GM12878 (cell line): ENCODE measurements at regions not wholly inside any gene's neighbourhood (a gene's known extent, or its start where the extent isn't known, plus 50 kb on each side); places are given as distances from the start of the nearest gene placed in this dataset.

Experiments used
- ATAC-seq: fragments of 200-7000 bp; cut with Tn5 transposase; 3 replicates; pipeline ENCODE4 v1.9.1; 2020; ENCODE audit warnings: mild to moderate bottlenecking, moderate library complexity
- BruUV-seq: library from RNA; stranded (reverse); fragments of 400-500 nt; replicated peaks from 2 replicates; lab custom pipeline; 2021; lab: Mats Ljungman, UMichigan
- CTCF ChIA-PET: fragments of 300-600 bp; sonication (Branson Sonifier 250); formaldehyde crosslinking; extraction: SDS; loops from one replicate; lab custom pipeline; 2021; ENCODE audit warnings: inconsistent platforms; lab: Yijun Ruan, JAX
- POLR2A ChIA-PET: fragments of 350-600 bp; formaldehyde crosslinking; extraction: SDS; loops from one replicate; lab custom pipeline; 2021; ENCODE audit warnings: inconsistent platforms; lab: Charles Lee
- RAD21 ChIA-PET: fragments of 300-600 bp; sonication (Branson Sonifier 250); formaldehyde crosslinking; loops from one replicate; lab custom pipeline; 2023; ENCODE audit warnings: antibody characterized with exemption; ENCODE audit not compliant: unreplicated experiment; lab: Charles Lee
- SMC1A ChIA-PET: fragments of 300-600 bp; sonication (Branson Sonifier 250); formaldehyde crosslinking; loops from one replicate; lab custom pipeline; 2023; ENCODE audit not compliant: unreplicated experiment, uncharacterized antibody; lab: Charles Lee
- DNase-seq: peaks from one replicate; pipeline ENCODE4 v3.0.0-alpha.2; 2011; ENCODE audit warnings: low read depth, low spot score
- FAIRE-seq: peaks from 3 replicates; lab custom pipeline; 2011; peaks lifted over from hg19 to GRCh38; lab: Jason Lieb, UNC
- H2AFZ ChIP-seq: 2 replicates; pipeline ENCODE4 v1.6.0; 2011; ENCODE audit warnings: low read depth, low read length, control low read depth; ENCODE audit not compliant: control insufficient read depth
- H3K27ac ChIP-seq: 2 replicates; pipeline ENCODE4 v1.5.1; 2011; ENCODE audit warnings: control low read depth; ENCODE audit not compliant: control insufficient read depth, insufficient read depth
- H3K27me3 ChIP-seq, 2 experiments: replicated peaks in 1 of 2; 2 replicates each; pipeline versions ENCODE4 v1.6.0 to v1.6.1; 2011; ENCODE audit warnings: low read length in 1 of 2; ENCODE audit not compliant: control insufficient read depth in 2 of 2, insufficient read depth in 2 of 2
- H3K36me3 ChIP-seq, 2 experiments: 2 replicates each; pipeline ENCODE4 v1.5.1; 2011; ENCODE audit warnings: low read length in 1 of 2; ENCODE audit not compliant: control insufficient read depth in 2 of 2, insufficient read depth in 2 of 2
- H3K4me1 ChIP-seq: 2 replicates; pipeline ENCODE4 v1.6.1; 2011; ENCODE audit warnings: mild to moderate bottlenecking, low read length, moderate library complexity, mixed read lengths; ENCODE audit not compliant: control insufficient read depth, insufficient read depth
- H3K4me2 ChIP-seq: 2 replicates; pipeline ENCODE4 v1.6.0; 2011; ENCODE audit warnings: control low read depth; ENCODE audit not compliant: control insufficient read depth, insufficient read depth
- H3K4me3 ChIP-seq: fragments of 200-600 bp; sonication (generic); 2 replicates; pipeline ENCODE4 v1.5.1; 2016
- H3K79me2 ChIP-seq: 2 replicates; pipeline ENCODE4 v1.6.0; 2011; ENCODE audit warnings: low read length; ENCODE audit not compliant: control insufficient read depth, insufficient read depth
- H3K9ac ChIP-seq: 2 replicates; pipeline ENCODE4 v1.8.0; 2011; ENCODE audit warnings: low read length, control low read depth, mixed read lengths; ENCODE audit not compliant: control insufficient read depth, insufficient read depth
- H3K9me3 ChIP-seq: replicated peaks from 3 replicates; pipeline ENCODE4 v1.5.1; 2011; ENCODE audit warnings: mild to moderate bottlenecking, low read length; ENCODE audit not compliant: control insufficient read depth, insufficient read depth
- H4K20me1 ChIP-seq: 2 replicates; pipeline ENCODE4 v1.6.0; 2011; ENCODE audit not compliant: control insufficient read depth, insufficient read depth
- HCFC1 ChIP-seq: fragments of 150-350 bp; IDR thresholded peaks from 2 replicates; pipeline ENCODE4 v1.6.1; 2014; ENCODE audit warnings: low read length
- IRF4 ChIP-seq: IDR thresholded peaks from 2 replicates; pipeline ENCODE4 v1.6.1; 2011; ENCODE audit warnings: low read depth, low read length
- LARP7 ChIP-seq: fragments of 450-650 bp; IDR thresholded peaks from 2 replicates; pipeline ENCODE4 v1.6.1; 2017; ENCODE audit warnings: mild to moderate bottlenecking
- NFIC ChIP-seq: IDR thresholded peaks from 2 replicates; pipeline ENCODE4 v1.6.1; 2012; ENCODE audit warnings: low read depth, mild to moderate bottlenecking, inconsistent platforms, low read length, moderate library complexity
- POLR2A ChIP-seq: IDR thresholded peaks from 2 replicates; pipeline ENCODE4 v1.6.1; 2011; ENCODE audit warnings: low read depth, mild to moderate bottlenecking, low read length
- RB1 ChIP-seq: fragments of 450-650 bp; formaldehyde crosslinking; IDR thresholded peaks from 2 replicates; pipeline ENCODE4 v1.6.1; 2017; ENCODE audit warnings: mild to moderate bottlenecking, borderline replicate concordance
- RCOR1 ChIP-seq: conservative IDR thresholded peaks from 2 replicates; pipeline ENCODE4 v1.6.1; 2012; ENCODE audit warnings: low read depth, low read length, improper control_type of control experiment
- RFX5 ChIP-seq: IDR thresholded peaks from 2 replicates; pipeline ENCODE4 v1.6.1; 2011; ENCODE audit warnings: low read depth, low read length, improper control_type of control experiment
- SIN3A ChIP-seq: IDR thresholded peaks from 2 replicates; pipeline ENCODE4 v1.6.1; 2012; ENCODE audit warnings: low read depth, low read length, improper control_type of control experiment
- TBL1XR1 ChIP-seq: IDR thresholded peaks from 2 replicates; pipeline ENCODE4 v1.6.1; 2012; ENCODE audit warnings: low read depth, low read length, improper control_type of control experiment
- ZNF274 ChIP-seq: IDR thresholded peaks from one replicate; pipeline ENCODE4 v1.8.0; 2011; ENCODE audit not compliant: insufficient read length, insufficient read depth
- ZSCAN29 ChIP-seq: fragments of 450-650 bp; IDR thresholded peaks from 2 replicates; pipeline ENCODE4 v1.6.1; 2017; ENCODE audit warnings: mild to moderate bottlenecking, moderate library complexity
- WGBS: methylation state at CpG from one replicate; pipeline ENCODE4 v1.1.6; 2016; ENCODE audit warnings: low lambda C conversion rate; ENCODE audit not compliant: insufficient replicate concordance, insufficient coverage; ENCODE audit errors: missing lambda C conversion rate; 5-methylcytosine and 5-hydroxymethylcytosine counted together
- in situ Hi-C: fragments of 300-500 bp; cut with MboI; formaldehyde crosslinking; loops from 9 replicates; pipeline ENCODE4 v1.14.3; 2018; ENCODE audit warnings: mixed read lengths
- intact Hi-C: fragments of 100-400 bp; cut with micrococcal nuclease; formaldehyde crosslinking; loops from one replicate; pipeline ENCODE4 v1.14.2; 2022; ENCODE audit not compliant: unreplicated experiment
- TF ChIP-seq, protein P1 (sequence below): fragments of 150-350 bp; IDR thresholded peaks from 2 replicates; pipeline ENCODE4 v1.6.1; 2014; ENCODE audit warnings: mild to moderate bottlenecking, low read depth, low read length
- TF ChIP-seq, protein P2 (sequence below): IDR thresholded peaks from 2 replicates; pipeline ENCODE4 v1.6.1; 2012; ENCODE audit warnings: low read depth, low read length, improper control_type of control experiment
- TF ChIP-seq, protein P3 (sequence below): fragments of 450-650 bp; IDR thresholded peaks from 2 replicates; pipeline ENCODE4 v1.6.1; 2017; ENCODE audit warnings: mild to moderate bottlenecking, low read depth, inconsistent platforms; ENCODE audit not compliant: poor library complexity, severe bottlenecking

GRCh38 chr18:70382017-70382416 lies 93.2 kb downstream of the SOCS6 start:
- H4K20me1 ChIP-seq = no peaks in the 10 kb centered on the region
- no peak overlapping the region for H3K4me3 ChIP-seq
- BruUV-seq = no TSS peak
- ATAC-seq = no peak
- no peak overlapping the region for H2AFZ ChIP-seq
- H3K27ac ChIP-seq = no peak overlapping the region
- POLR2A ChIA-PET = no interaction called here
- no peaks in the 10 kb centered on the region for H3K4me1 ChIP-seq
- in situ Hi-C loops (no loop called here), intact Hi-C loops (no loop called here)
- H3K9me3 ChIP-seq = no peaks in the 10 kb centered on the region
- TF ChIP-seq RCOR1 (no peak), LARP7 (no peak), POLR2A (no peak), TBL1XR1 (no peak), ZSCAN29 (no peak), SIN3A (no peak), RB1 (no peak), NFIC (no peak), ZNF274 (no peak), IRF4 (no peak), RFX5 (no peak), HCFC1 (no peak)
- TF ChIP-seq, protein P1, sequence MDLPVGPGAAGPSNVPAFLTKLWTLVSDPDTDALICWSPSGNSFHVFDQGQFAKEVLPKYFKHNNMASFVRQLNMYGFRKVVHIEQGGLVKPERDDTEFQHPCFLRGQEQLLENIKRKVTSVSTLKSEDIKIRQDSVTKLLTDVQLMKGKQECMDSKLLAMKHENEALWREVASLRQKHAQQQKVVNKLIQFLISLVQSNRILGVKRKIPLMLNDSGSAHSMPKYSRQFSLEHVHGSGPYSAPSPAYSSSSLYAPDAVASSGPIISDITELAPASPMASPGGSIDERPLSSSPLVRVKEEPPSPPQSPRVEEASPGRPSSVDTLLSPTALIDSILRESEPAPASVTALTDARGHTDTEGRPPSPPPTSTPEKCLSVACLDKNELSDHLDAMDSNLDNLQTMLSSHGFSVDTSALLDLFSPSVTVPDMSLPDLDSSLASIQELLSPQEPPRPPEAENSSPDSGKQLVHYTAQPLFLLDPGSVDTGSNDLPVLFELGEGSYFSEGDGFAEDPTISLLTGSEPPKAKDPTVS = no peak
- TF ChIP-seq, protein P2, sequence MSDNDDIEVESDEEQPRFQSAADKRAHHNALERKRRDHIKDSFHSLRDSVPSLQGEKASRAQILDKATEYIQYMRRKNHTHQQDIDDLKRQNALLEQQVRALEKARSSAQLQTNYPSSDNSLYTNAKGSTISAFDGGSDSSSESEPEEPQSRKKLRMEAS = no peak
- TF ChIP-seq, protein P3, sequence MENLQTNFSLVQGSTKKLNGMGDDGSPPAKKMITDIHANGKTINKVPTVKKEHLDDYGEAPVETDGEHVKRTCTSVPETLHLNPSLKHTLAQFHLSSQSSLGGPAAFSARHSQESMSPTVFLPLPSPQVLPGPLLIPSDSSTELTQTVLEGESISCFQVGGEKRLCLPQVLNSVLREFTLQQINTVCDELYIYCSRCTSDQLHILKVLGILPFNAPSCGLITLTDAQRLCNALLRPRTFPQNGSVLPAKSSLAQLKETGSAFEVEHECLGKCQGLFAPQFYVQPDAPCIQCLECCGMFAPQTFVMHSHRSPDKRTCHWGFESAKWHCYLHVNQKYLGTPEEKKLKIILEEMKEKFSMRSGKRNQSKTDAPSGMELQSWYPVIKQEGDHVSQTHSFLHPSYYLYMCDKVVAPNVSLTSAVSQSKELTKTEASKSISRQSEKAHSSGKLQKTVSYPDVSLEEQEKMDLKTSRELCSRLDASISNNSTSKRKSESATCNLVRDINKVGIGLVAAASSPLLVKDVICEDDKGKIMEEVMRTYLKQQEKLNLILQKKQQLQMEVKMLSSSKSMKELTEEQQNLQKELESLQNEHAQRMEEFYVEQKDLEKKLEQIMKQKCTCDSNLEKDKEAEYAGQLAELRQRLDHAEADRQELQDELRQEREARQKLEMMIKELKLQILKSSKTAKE = no peak
- TF ChIP-seq, all 136 proteins: peak for 0
- FAIRE-seq (no peak), DNase-seq (no peak)
- Histone ChIP-seq H3K9ac (no peak overlapping the region), H3K4me2 (no peak overlapping the region), H3K79me2 (no peaks in the 10 kb centered on the region), H3K36me3 (no peaks in the 10 kb centered on the region), H3K27me3 (no peaks in the 10 kb centered on the region)
- ChIA-PET SMC1A (interaction anchor here (0.6 to 1.0 kb wide), 3 partner anchors 15 to 218 kb away, joined by 3 to 4 read pairs (median 3); no protein-coding TSS in a partner anchor), RAD21 (no interaction called here), CTCF (no interaction called here)
- 69% methylated on average over 7 of the region's 7 CpGs for WGBS
